ENCODE measurements at regions not wholly inside any gene's neighbourhood (a gene's known extent, or its start where the extent isn't known, plus 50 kb on each side); places are given as distances from the start of the nearest gene placed in this dataset.

DNA sequence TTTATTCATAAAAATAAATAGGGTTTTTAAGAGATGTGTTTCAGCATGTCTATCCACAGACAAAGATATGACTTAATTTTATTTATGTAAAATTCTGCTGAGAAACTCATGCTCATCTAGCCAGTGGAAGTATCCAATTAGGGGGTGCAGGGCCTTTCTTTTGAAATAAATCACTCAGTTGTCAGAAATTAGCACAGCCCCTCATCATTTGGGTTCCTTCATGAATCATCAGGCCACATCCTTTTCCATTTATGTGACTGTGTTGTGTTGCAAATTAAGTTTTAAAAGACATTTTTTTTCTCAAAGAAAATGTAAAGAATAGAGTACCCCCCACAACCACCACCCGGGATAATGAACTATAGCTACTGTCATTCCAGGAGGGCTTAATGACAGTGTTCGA is 185.8 kb downstream of the NRP2 start:
- Histone ChIP-seq H3K79me2 (ENCODE audit: control insufficient read depth, insufficient read depth, low read length) (no peaks in the 10 kb centered on the region), H3K4me1 (ENCODE audit: control insufficient read depth, extremely low read depth, insufficient read depth, low read length) (peaks cover 7% of the 10 kb centered on the region), H3K27me3 (ENCODE audit: control insufficient read depth, extremely low read depth, insufficient read depth, low read length) (no peaks in the 10 kb centered on the region), H4K20me1 (ENCODE audit: control insufficient read depth, extremely low read depth, insufficient read depth, low read length) (no peaks in the 10 kb centered on the region), H3K27ac (ENCODE audit: control insufficient read depth, insufficient read depth, low read length) (no peak overlapping the region), H3K36me3 (ENCODE audit: control insufficient read depth in 2 of 2, extremely low read depth in 1 of 2, insufficient read depth in 2 of 2, low read length in 2 of 2) (no peaks in the 10 kb centered on the region), H3K4me2 (ENCODE audit: control insufficient read depth, extremely low read depth, insufficient read depth, low read depth, low read length) (no peak overlapping the region), H3K9me3 (ENCODE audit: control insufficient read depth, low read depth, low read length) (no peaks in the 10 kb centered on the region), H3K9me1 (ENCODE audit: control insufficient read depth, extremely low read depth, insufficient read depth, low read length) (no peaks in the 10 kb centered on the region), H2AFZ (ENCODE audit: control insufficient read depth, low read length) (no peak overlapping the region), H3K9ac (ENCODE audit: control insufficient read depth, extremely low read depth, insufficient read depth, low read length) (no peak overlapping the region), H3K4me3 (ENCODE audit: control insufficient read depth in 2 of 3, extremely low read depth in 1 of 3, insufficient read depth in 2 of 3, low read depth in 1 of 3, low read length in 3 of 3) (no peak overlapping the region)
- DNase-seq (ENCODE audit: low read depth, low spot score) (no peak), FAIRE-seq (no peak)
- no peak for TF ChIP-seq EZH2 (IDR thresholded peaks at IDR 0.05; ENCODE audit: low read length)
- TF ChIP-seq, protein P1, sequence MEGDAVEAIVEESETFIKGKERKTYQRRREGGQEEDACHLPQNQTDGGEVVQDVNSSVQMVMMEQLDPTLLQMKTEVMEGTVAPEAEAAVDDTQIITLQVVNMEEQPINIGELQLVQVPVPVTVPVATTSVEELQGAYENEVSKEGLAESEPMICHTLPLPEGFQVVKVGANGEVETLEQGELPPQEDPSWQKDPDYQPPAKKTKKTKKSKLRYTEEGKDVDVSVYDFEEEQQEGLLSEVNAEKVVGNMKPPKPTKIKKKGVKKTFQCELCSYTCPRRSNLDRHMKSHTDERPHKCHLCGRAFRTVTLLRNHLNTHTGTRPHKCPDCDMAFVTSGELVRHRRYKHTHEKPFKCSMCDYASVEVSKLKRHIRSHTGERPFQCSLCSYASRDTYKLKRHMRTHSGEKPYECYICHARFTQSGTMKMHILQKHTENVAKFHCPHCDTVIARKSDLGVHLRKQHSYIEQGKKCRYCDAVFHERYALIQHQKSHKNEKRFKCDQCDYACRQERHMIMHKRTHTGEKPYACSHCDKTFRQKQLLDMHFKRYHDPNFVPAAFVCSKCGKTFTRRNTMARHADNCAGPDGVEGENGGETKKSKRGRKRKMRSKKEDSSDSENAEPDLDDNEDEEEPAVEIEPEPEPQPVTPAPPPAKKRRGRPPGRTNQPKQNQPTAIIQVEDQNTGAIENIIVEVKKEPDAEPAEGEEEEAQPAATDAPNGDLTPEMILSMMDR (optimal IDR thresholded peaks at IDR 0.05 in 1 of 3, IDR thresholded peaks at IDR 0.05 in 1 of 3, conservative IDR thresholded peaks at IDR 0.05 in 1 of 3; ENCODE audit: extremely low read depth in 1 of 3, insufficient read depth in 2 of 3, low read length in 3 of 3), result no peak
- dilution Hi-C loops (cut with MboI; ENCODE audit: extremely low pct_ligation_motif_present, low sequenced_read_pairs), result no loop called here

DNA sequence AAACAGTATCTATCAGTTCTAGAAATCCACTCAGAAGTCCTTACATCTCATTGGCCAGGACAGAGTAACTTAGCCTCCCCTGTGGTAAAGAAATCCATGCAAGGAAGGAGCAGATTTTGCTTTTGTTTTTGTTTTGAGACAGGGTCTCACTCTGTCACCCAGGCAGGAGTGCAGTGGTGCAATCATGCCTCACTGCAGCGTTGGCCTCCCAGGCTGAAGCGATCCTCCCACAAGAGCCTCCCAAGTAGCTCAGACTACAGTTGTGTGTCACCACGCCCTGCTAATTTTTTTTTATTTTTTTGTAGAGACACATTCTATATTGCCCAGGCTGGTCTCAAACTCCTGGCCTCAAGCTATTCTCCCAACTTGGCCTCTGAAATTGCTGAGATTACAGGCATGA is 185.1 kb downstream of the NRP2 start:
- Histone ChIP-seq H3K27me3 (ENCODE audit: control insufficient read depth, extremely low read depth, insufficient read depth, low read length) (no peaks in the 10 kb centered on the region), H3K4me3 (ENCODE audit: control insufficient read depth in 2 of 3, extremely low read depth in 1 of 3, insufficient read depth in 2 of 3, low read depth in 1 of 3, low read length in 3 of 3) (no peak overlapping the region), H2AFZ (ENCODE audit: control insufficient read depth, low read length) (no peak overlapping the region), H3K4me1 (ENCODE audit: control insufficient read depth, extremely low read depth, insufficient read depth, low read length) (peaks cover 7% of the 10 kb centered on the region), H3K9me1 (ENCODE audit: control insufficient read depth, extremely low read depth, insufficient read depth, low read length) (no peaks in the 10 kb centered on the region), H3K79me2 (ENCODE audit: control insufficient read depth, insufficient read depth, low read length) (no peaks in the 10 kb centered on the region), H4K20me1 (ENCODE audit: control insufficient read depth, extremely low read depth, insufficient read depth, low read length) (no peaks in the 10 kb centered on the region), H3K9ac (ENCODE audit: control insufficient read depth, extremely low read depth, insufficient read depth, low read length) (no peak overlapping the region), H3K4me2 (ENCODE audit: control insufficient read depth, extremely low read depth, insufficient read depth, low read depth, low read length) (no peak overlapping the region), H3K36me3 (ENCODE audit: control insufficient read depth in 2 of 2, extremely low read depth in 1 of 2, insufficient read depth in 2 of 2, low read length in 2 of 2) (no peaks in the 10 kb centered on the region), H3K27ac (ENCODE audit: control insufficient read depth, insufficient read depth, low read length) (no peak overlapping the region), H3K9me3 (ENCODE audit: control insufficient read depth, low read depth, low read length) (no peaks in the 10 kb centered on the region)
- TF ChIP-seq, protein P1 (optimal IDR thresholded peaks at IDR 0.05 in 1 of 3, IDR thresholded peaks at IDR 0.05 in 1 of 3, conservative IDR thresholded peaks at IDR 0.05 in 1 of 3; ENCODE audit: extremely low read depth in 1 of 3, insufficient read depth in 2 of 3, low read length in 3 of 3), result no peak
- TF ChIP-seq EZH2 (IDR thresholded peaks at IDR 0.05; ENCODE audit: low read length), result no peak
- dilution Hi-C loops (cut with MboI; ENCODE audit: extremely low pct_ligation_motif_present, low sequenced_read_pairs), result no loop called here
- no peak for FAIRE-seq
- DNase-seq (ENCODE audit: low read depth, low spot score), result no peak

Measured in keratinocyte (primary cell).